Breast epithelium (tissue), 4 donors: ENCODE measurements at regions not wholly inside any gene's neighbourhood (a gene's known extent, or its start where the extent isn't known, plus 50 kb on each side); places are given as distances from the start of the nearest gene placed in this dataset.

Source experiments
- DNase-seq, 2 donors: peaks; one replicate each; pipeline ENCODE4 v3.0.0-alpha.2; 2019; ENCODE audit warnings: low spot score in 2 of 2
- H3K27ac ChIP-seq, 2 donors: fragments of 200-600 bp; sonication (generic) in 1 of 2; one replicate each; pipeline ENCODE4 v1.5.1; 2016 to 2019; ENCODE audit warnings: mild to moderate bottlenecking in 1 of 2
- H3K27me3 ChIP-seq, 2 donors: fragments of 200-600 bp; sonication (generic) in 1 of 2; one replicate each; pipeline versions ENCODE4 v1.5.1 to v1.6.0; 2017 to 2019; ENCODE audit warnings: control low read depth in 1 of 2, mild to moderate bottlenecking in 1 of 2
- H3K36me3 ChIP-seq: fragments of 200-600 bp; one replicate; pipeline ENCODE4 v1.5.1; 2019
- H3K4me1 ChIP-seq, 2 donors: fragments of 200-600 bp; sonication (generic); one replicate each; pipeline ENCODE4 v1.5.1; 2016 to 2019; ENCODE audit warnings: control low read depth in 1 of 2
- H3K4me3 ChIP-seq, 3 donors: fragments of 200-600 bp; sonication (generic); 1 replicate in 2 of 3; 2 replicates in 1 of 3; pipeline ENCODE4 v1.5.1; 2016 to 2019; ENCODE audit warnings: mild to moderate bottlenecking in 3 of 3, moderate library complexity in 2 of 3
- H3K9me3 ChIP-seq, 2 donors: fragments of 200-600 bp; sonication (generic) in 1 of 2; one replicate each; pipeline ENCODE4 v1.5.1; 2016 to 2019; ENCODE audit warnings: control low read depth in 1 of 2
- CTCF ChIP-seq, 3 donors: fragments of 450-650 bp; IDR thresholded peaks; one replicate each; pipeline ENCODE4 v1.5.1; 2016 to 2017; ENCODE audit warnings: antibody characterized with exemption in 3 of 3, mild to moderate bottlenecking in 3 of 3, moderate library complexity in 3 of 3
- POLR2A ChIP-seq: fragments of 450-650 bp; IDR thresholded peaks from one replicate; pipeline ENCODE4 v1.6.1; 2016; ENCODE audit warnings: antibody characterized with exemption, mild to moderate bottlenecking, moderate library complexity
- POLR2AphosphoS5 ChIP-seq, 3 donors: sonication (generic); formaldehyde crosslinking; IDR thresholded peaks; one replicate each; pipeline ENCODE4 v1.6.1; 2017; ENCODE audit warnings: antibody characterized with exemption in 3 of 3
- intact Hi-C: fragments of 100-400 bp; cut with DNase I; formaldehyde crosslinking; loops from one replicate; pipeline ENCODE4 v1.15.1; 2023; ENCODE audit warnings: low total_unique reads

- no peaks in the 10 kb centered on the region for H3K27me3 ChIP-seq
- H3K36me3 ChIP-seq: no peaks in the 10 kb centered on the region
- H3K4me3 ChIP-seq: no peak overlapping the region
- H3K9me3 ChIP-seq: no peaks in the 10 kb centered on the region
- DNase-seq: no peak
- no peak for TF ChIP-seq CTCF (IDR thresholded peaks at IDR 0.05)
- no peaks in the 10 kb centered on the region for H3K4me1 ChIP-seq
- intact Hi-C loops: no loop called here
- H3K27ac ChIP-seq: no peak overlapping the region
Observed at GRCh38 chr10:83724471-83725241, 414.7 kb upstream of the GHITM start.

- intact Hi-C loops: no loop called here
- Histone ChIP-seq H3K27ac (no peak overlapping the region), H3K4me1 (no peaks in the 10 kb centered on the region), H3K36me3 (no peaks in the 10 kb centered on the region), H3K9me3 (no peaks in the 10 kb centered on the region), H3K27me3 (no peaks in the 10 kb centered on the region), H3K4me3 (no peak overlapping the region)
- TF ChIP-seq CTCF (IDR thresholded peaks at IDR 0.05) (no peak), POLR2A (no peak)
- DNase-seq: no peak
Observed at GRCh38 chr10:83725567-83725966, 413.7 kb upstream of the GHITM start.

GRCh38 chr10:83734278-83734677 is 405.0 kb upstream of the GHITM start:
- no peaks in the 10 kb centered on the region for H3K27me3 ChIP-seq
- no peak overlapping the region for H3K4me3 ChIP-seq
- H3K9me3 ChIP-seq: peaks cover 0 to 22% of the 10 kb centered on the region in 2 donors
- H3K36me3 ChIP-seq: no peaks in the 10 kb centered on the region
- H3K4me1 ChIP-seq: no peaks in the 10 kb centered on the region
- DNase-seq: no peak
- intact Hi-C loops: no loop called here
- no peak for TF ChIP-seq POLR2AphosphoS5 (IDR thresholded peaks at IDR 0.05)
- TF ChIP-seq CTCF (IDR thresholded peaks at IDR 0.05): no peak
- TF ChIP-seq POLR2A: no peak
- no peak overlapping the region for H3K27ac ChIP-seq

- TF ChIP-seq POLR2AphosphoS5 (IDR thresholded peaks at IDR 0.05): no peak
- TF ChIP-seq POLR2A: no peak
- no peak for TF ChIP-seq CTCF (IDR thresholded peaks at IDR 0.05)
- intact Hi-C loops: no loop called here
- no peaks in the 10 kb centered on the region for H3K4me1 ChIP-seq
Observed at GRCh38 chr10:83736008-83736407, 403.3 kb upstream of the GHITM start.

GRCh38 chr10:83750604-83751003 is 388.7 kb upstream of the GHITM start:
- Histone ChIP-seq H3K36me3 (no peaks in the 10 kb centered on the region), H3K4me3 (no peak overlapping the region), H3K27me3 (no peaks in the 10 kb centered on the region), H3K9me3 (peaks cover 29 to 46% of the 10 kb centered on the region in 2 donors), H3K4me1 (no peaks in the 10 kb centered on the region), H3K27ac (no peak overlapping the region)
- TF ChIP-seq POLR2AphosphoS5 (IDR thresholded peaks at IDR 0.05) (no peak), POLR2A (no peak), CTCF (IDR thresholded peaks at IDR 0.05) (no peak)
- intact Hi-C loops: no loop called here
- DNase-seq: no peak

More at GRCh38 chr10:83736008-83736407, 403.3 kb upstream of the GHITM start:
- no peaks in the 10 kb centered on the region for H3K27me3 ChIP-seq
- no peaks in the 10 kb centered on the region for H3K36me3 ChIP-seq
- no peak overlapping the region for H3K27ac ChIP-seq
- H3K4me3 ChIP-seq: no peak overlapping the region
- peaks cover 5 to 30% of the 10 kb centered on the region in 2 donors for H3K9me3 ChIP-seq
- DNase-seq: no peak
